ENCODE measurements at regions not wholly inside any gene's neighbourhood (a gene's known extent, or its start where the extent isn't known, plus 50 kb on each side); places are given as distances from the start of the nearest gene placed in this dataset.

- Histone ChIP-seq H3K9me1 (ENCODE audit: control insufficient read depth, extremely low read depth, insufficient read depth, low read length) (no peaks in the 10 kb centered on the region), H3K27ac (ENCODE audit: control insufficient read depth, insufficient read depth, low read length) (no peak overlapping the region), H3K36me3 (ENCODE audit: control insufficient read depth in 2 of 2, extremely low read depth in 1 of 2, insufficient read depth in 2 of 2, low read length in 2 of 2) (no peaks in the 10 kb centered on the region), H3K4me2 (ENCODE audit: control insufficient read depth, extremely low read depth, insufficient read depth, low read depth, low read length) (no peak overlapping the region), H2AFZ (ENCODE audit: control insufficient read depth, low read length) (no peak overlapping the region), H4K20me1 (ENCODE audit: control insufficient read depth, extremely low read depth, insufficient read depth, low read length) (no peaks in the 10 kb centered on the region), H3K4me1 (ENCODE audit: control insufficient read depth, extremely low read depth, insufficient read depth, low read length) (no peaks in the 10 kb centered on the region), H3K9ac (ENCODE audit: control insufficient read depth, extremely low read depth, insufficient read depth, low read length) (no peak overlapping the region), H3K79me2 (ENCODE audit: control insufficient read depth, insufficient read depth, low read length) (no peaks in the 10 kb centered on the region), H3K9me3 (ENCODE audit: control insufficient read depth, low read depth, low read length) (no peaks in the 10 kb centered on the region), H3K27me3 (ENCODE audit: control insufficient read depth, extremely low read depth, insufficient read depth, low read length) (no peaks in the 10 kb centered on the region), H3K4me3 (ENCODE audit: control insufficient read depth in 2 of 3, extremely low read depth in 1 of 3, insufficient read depth in 2 of 3, low read depth in 1 of 3, low read length in 3 of 3) (no peak overlapping the region)
- DNase-seq (ENCODE audit: low read depth, low spot score) (no peak), FAIRE-seq (no peak)
- dilution Hi-C loops (cut with MboI; ENCODE audit: extremely low pct_ligation_motif_present, low sequenced_read_pairs) = no loop called here
- TF ChIP-seq EZH2 (IDR thresholded peaks at IDR 0.05; ENCODE audit: low read length) (no peak), CTCF (optimal IDR thresholded peaks at IDR 0.05 in 1 of 3, IDR thresholded peaks at IDR 0.05 in 1 of 3, conservative IDR thresholded peaks at IDR 0.05 in 1 of 3; ENCODE audit: extremely low read depth in 1 of 3, insufficient read depth in 2 of 3, low read length in 3 of 3) (no peak)
Observed at GRCh38 chr6:94424692-94425091, 1005.3 kb upstream of the EPHA7 start.

- DNase-seq (ENCODE audit: low read depth, low spot score) = no peak
- H3K4me2 ChIP-seq (ENCODE audit: control insufficient read depth, extremely low read depth, insufficient read depth, low read depth, low read length) = no peak overlapping the region
- TF ChIP-seq EZH2 (IDR thresholded peaks at IDR 0.05; ENCODE audit: low read length) (no peak), CTCF (optimal IDR thresholded peaks at IDR 0.05 in 1 of 3, IDR thresholded peaks at IDR 0.05 in 1 of 3, conservative IDR thresholded peaks at IDR 0.05 in 1 of 3; ENCODE audit: extremely low read depth in 1 of 3, insufficient read depth in 2 of 3, low read length in 3 of 3) (no peak)
- H2AFZ ChIP-seq (ENCODE audit: control insufficient read depth, low read length) = no peak overlapping the region
- H3K79me2 ChIP-seq (ENCODE audit: control insufficient read depth, insufficient read depth, low read length) = no peaks in the 10 kb centered on the region
- no peak overlapping the region for H3K27ac ChIP-seq (ENCODE audit: control insufficient read depth, insufficient read depth, low read length)
- H3K9me1 ChIP-seq (ENCODE audit: control insufficient read depth, extremely low read depth, insufficient read depth, low read length) = no peaks in the 10 kb centered on the region
- no peaks in the 10 kb centered on the region for H3K4me1 ChIP-seq (ENCODE audit: control insufficient read depth, extremely low read depth, insufficient read depth, low read length)
- no peaks in the 10 kb centered on the region for H4K20me1 ChIP-seq (ENCODE audit: control insufficient read depth, extremely low read depth, insufficient read depth, low read length)
- no peaks in the 10 kb centered on the region for H3K27me3 ChIP-seq (ENCODE audit: control insufficient read depth, extremely low read depth, insufficient read depth, low read length)
- no peak overlapping the region for H3K9ac ChIP-seq (ENCODE audit: control insufficient read depth, extremely low read depth, insufficient read depth, low read length)
- H3K4me3 ChIP-seq (ENCODE audit: control insufficient read depth in 2 of 3, extremely low read depth in 1 of 3, insufficient read depth in 2 of 3, low read depth in 1 of 3, low read length in 3 of 3) = no peak overlapping the region
- H3K9me3 ChIP-seq (ENCODE audit: control insufficient read depth, low read depth, low read length) = no peaks in the 10 kb centered on the region
- no peaks in the 10 kb centered on the region for H3K36me3 ChIP-seq (ENCODE audit: control insufficient read depth in 2 of 2, extremely low read depth in 1 of 2, insufficient read depth in 2 of 2, low read length in 2 of 2)
- no peak for FAIRE-seq
- dilution Hi-C loops (cut with MboI; ENCODE audit: extremely low pct_ligation_motif_present, low sequenced_read_pairs) = no loop called here
Observed at GRCh38 chr6:94417363-94417762, 998.0 kb upstream of the EPHA7 start.
